ENCODE measurements at regions not wholly inside any gene's neighbourhood (a gene's known extent, or its start where the extent isn't known, plus 50 kb on each side); places are given as distances from the start of the nearest gene placed in this dataset.

DNA sequence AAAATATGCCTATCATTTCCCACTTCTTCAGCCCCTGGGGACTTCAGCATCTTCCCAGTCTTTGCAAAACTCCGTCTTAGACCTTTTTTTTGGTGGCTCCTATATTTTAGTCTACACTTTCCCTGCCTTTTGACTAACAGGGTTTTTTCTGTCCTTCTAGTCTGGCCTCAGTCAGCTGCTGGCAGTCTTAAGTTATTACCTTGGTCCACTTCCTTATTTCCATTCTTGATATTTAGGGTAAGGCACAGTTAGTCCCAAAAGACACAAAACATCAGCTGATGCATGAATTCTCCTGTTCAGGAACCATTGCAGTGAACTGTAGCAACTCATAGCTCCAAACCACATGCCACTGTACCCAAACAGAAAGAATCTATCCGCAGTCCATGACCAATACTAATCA, 234.6 kb upstream of the RFC3 start:
- H3K9ac ChIP-seq (ENCODE audit: low read length in 2 of 2): no peak overlapping the region
- H3K27ac ChIP-seq (ENCODE audit: low read length): no peak overlapping the region
- H3K36me3 ChIP-seq (ENCODE audit: control insufficient read depth in 2 of 2, insufficient read depth in 2 of 2, low read length in 2 of 2): no peaks in the 10 kb centered on the region
- H3K4me1 ChIP-seq (ENCODE audit: control insufficient read depth, insufficient read depth, low read length): no peaks in the 10 kb centered on the region
- H3K9me3 ChIP-seq (ENCODE audit: control insufficient read depth in 2 of 2, low read length in 2 of 2): no peaks in the 10 kb centered on the region
- no peaks in the 10 kb centered on the region for H3K27me3 ChIP-seq (ENCODE audit: control insufficient read depth in 1 of 2, insufficient read depth in 2 of 2, low read length in 2 of 2)
- H3K4me3 ChIP-seq (ENCODE audit: low read length in 2 of 2): no peak overlapping the region

DNA sequence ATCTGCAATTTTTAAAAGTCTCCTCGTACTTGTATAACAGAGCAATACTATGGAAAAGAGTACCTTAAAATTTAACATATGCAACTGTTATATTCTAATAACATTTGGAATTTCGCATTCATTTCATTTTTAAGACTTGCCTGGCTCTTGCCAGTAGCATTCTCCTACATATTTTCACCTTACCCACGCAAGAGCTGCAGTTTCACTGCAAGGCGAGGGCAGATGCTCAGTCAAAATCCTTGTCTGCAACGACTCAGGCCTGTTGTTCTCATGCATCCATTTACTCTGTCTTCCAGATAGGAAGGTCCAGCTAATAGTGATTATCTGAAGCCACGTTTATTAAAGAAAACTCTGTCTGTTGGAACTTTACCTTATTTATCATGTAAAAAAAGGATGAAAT, 227.0 kb upstream of the RFC3 start:
- Histone ChIP-seq H3K4me1 (ENCODE audit: control insufficient read depth, insufficient read depth, low read length) (no peaks in the 10 kb centered on the region), H3K27ac (ENCODE audit: low read length) (no peak overlapping the region), H3K27me3 (ENCODE audit: control insufficient read depth in 1 of 2, insufficient read depth in 2 of 2, low read length in 2 of 2) (no peaks in the 10 kb centered on the region), H3K4me3 (ENCODE audit: low read length in 2 of 2) (no peak overlapping the region), H3K9ac (ENCODE audit: low read length in 2 of 2) (no peak overlapping the region), H3K9me3 (ENCODE audit: control insufficient read depth in 2 of 2, low read length in 2 of 2) (no peaks in the 10 kb centered on the region), H3K36me3 (ENCODE audit: control insufficient read depth in 2 of 2, insufficient read depth in 2 of 2, low read length in 2 of 2) (no peaks in the 10 kb centered on the region)

DNA sequence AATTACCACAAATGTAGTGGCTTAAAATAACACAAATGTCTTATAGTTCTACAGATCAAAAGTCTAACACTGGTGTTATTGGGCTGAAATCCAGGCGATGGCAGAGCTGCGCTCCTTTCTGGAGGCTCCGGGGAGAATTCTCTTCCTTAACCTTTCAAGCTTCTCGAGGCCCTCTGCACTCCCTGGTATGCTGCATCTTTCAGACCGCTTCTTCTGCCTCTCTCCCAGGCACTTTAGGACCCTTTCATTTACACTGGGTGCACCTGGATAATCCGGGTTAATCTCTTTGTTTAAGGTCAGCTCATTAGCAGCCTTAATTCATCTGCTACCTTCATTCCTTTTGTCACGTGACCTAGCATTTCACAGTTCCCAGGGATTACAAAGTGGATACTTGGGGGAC, 211.3 kb upstream of the RFC3 start:
- H3K27me3 ChIP-seq (ENCODE audit: control insufficient read depth in 1 of 2, insufficient read depth in 2 of 2, low read length in 2 of 2): no peaks in the 10 kb centered on the region
- H3K9me3 ChIP-seq (ENCODE audit: control insufficient read depth in 2 of 2, low read length in 2 of 2): no peaks in the 10 kb centered on the region
- no peaks in the 10 kb centered on the region for H3K36me3 ChIP-seq (ENCODE audit: control insufficient read depth in 2 of 2, insufficient read depth in 2 of 2, low read length in 2 of 2)
- H3K27ac ChIP-seq (ENCODE audit: low read length): no peak overlapping the region
- no peak overlapping the region for H3K9ac ChIP-seq (ENCODE audit: low read length in 2 of 2)
- H3K4me1 ChIP-seq (ENCODE audit: control insufficient read depth, insufficient read depth, low read length): peaks cover 7% of the 10 kb centered on the region
- H3K4me3 ChIP-seq (ENCODE audit: low read length in 2 of 2): no peak overlapping the region

DNA sequence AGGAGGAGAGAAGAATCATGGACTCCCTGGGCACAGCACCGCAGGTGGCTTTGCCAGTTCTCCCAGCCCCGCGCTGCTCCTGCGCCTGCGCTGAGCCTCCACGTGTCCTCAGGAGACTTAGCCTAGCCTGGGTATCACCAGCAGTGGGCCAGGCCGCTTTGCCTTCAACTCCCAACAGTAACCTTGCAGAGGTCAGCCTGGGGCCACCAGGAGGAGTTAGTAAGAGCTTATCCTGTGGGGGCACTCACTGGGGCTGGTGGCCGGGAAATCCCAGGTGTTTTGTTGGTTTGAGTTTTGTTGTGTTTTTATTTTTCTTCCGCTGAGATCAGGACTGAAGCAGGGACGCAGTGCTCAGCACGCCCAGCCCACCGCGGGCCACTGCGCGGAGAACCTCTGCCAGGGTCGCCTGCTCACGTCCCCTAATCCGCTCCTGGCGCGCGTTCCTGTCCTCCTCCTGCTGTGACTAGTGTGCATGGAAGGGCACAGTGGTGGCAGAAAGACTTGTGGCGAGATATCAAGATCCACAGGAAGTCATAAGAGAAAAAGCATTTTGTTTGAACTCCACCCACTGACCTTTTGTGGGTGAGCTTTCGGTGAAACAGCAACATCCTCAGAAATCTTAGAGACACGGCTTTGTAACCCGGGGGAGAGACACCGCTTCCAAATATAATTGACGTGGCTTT, 207.4 kb upstream of the RFC3 start:
- peak overlapping the region; percentile 77 for H3K27ac ChIP-seq (ENCODE audit: low read length)

DNA sequence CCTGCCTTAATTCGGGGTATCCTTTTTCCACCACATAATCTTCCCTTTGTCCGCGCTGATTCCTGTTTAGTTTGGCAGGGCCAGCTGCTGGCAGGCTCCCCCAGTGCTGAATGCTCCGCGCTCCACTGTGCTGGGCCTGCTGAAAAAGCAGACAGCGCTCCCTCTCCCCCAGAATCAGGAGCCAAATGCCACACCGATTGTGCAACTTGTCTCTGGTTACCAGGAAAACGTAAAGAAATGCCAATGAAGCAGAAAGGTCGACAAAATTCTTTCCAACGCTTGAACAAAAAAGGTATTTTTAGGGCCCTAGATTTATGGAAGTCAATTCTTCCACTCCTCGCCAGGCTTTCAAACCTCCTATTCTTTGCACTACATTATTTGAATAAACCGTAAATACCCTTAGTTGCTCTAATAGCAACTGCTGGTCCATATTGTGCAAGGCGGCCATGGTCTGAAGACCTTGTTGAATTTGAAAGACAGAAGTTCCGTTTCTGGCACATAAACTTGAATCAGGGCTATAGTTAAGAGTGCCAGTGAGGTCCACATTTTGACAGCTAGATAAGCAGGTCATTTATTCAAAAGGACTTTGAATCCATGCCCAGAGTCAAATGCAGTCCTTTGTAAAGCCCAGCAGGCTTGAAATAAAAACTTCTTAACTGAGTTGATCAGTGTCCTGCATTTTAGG, 206.7 kb upstream of the RFC3 start:
- Histone ChIP-seq H3K9ac (ENCODE audit: low read length in 2 of 2) (no peak overlapping the region), H3K9me3 (ENCODE audit: control insufficient read depth in 2 of 2, low read length in 2 of 2) (no peaks in the 10 kb centered on the region), H3K27ac (ENCODE audit: low read length) (peak overlapping the region; percentile 77), H3K36me3 (ENCODE audit: control insufficient read depth in 2 of 2, insufficient read depth in 2 of 2, low read length in 2 of 2) (no peaks in the 10 kb centered on the region), H3K4me1 (ENCODE audit: control insufficient read depth, insufficient read depth, low read length) (peaks cover 27% of the 10 kb centered on the region), H3K27me3 (ENCODE audit: control insufficient read depth in 1 of 2, insufficient read depth in 2 of 2, low read length in 2 of 2) (no peaks in the 10 kb centered on the region), H3K4me3 (ENCODE audit: low read length in 2 of 2) (peak overlapping the region in 1 of 2 donors; percentile 58)

More for the DNA sequence above, 207.4 kb upstream of the RFC3 start:
- Histone ChIP-seq H3K36me3 (ENCODE audit: control insufficient read depth in 2 of 2, insufficient read depth in 2 of 2, low read length in 2 of 2) (no peaks in the 10 kb centered on the region), H3K9me3 (ENCODE audit: control insufficient read depth in 2 of 2, low read length in 2 of 2) (no peaks in the 10 kb centered on the region), H3K9ac (ENCODE audit: low read length in 2 of 2) (peak overlapping the region in 1 of 2 donors; percentile 5), H3K4me3 (ENCODE audit: low read length in 2 of 2) (peak overlapping the region in 1 of 2 donors; percentile 58), H3K4me1 (ENCODE audit: control insufficient read depth, insufficient read depth, low read length) (peaks cover 27% of the 10 kb centered on the region), H3K27me3 (ENCODE audit: control insufficient read depth in 1 of 2, insufficient read depth in 2 of 2, low read length in 2 of 2) (no peaks in the 10 kb centered on the region)

DNA sequence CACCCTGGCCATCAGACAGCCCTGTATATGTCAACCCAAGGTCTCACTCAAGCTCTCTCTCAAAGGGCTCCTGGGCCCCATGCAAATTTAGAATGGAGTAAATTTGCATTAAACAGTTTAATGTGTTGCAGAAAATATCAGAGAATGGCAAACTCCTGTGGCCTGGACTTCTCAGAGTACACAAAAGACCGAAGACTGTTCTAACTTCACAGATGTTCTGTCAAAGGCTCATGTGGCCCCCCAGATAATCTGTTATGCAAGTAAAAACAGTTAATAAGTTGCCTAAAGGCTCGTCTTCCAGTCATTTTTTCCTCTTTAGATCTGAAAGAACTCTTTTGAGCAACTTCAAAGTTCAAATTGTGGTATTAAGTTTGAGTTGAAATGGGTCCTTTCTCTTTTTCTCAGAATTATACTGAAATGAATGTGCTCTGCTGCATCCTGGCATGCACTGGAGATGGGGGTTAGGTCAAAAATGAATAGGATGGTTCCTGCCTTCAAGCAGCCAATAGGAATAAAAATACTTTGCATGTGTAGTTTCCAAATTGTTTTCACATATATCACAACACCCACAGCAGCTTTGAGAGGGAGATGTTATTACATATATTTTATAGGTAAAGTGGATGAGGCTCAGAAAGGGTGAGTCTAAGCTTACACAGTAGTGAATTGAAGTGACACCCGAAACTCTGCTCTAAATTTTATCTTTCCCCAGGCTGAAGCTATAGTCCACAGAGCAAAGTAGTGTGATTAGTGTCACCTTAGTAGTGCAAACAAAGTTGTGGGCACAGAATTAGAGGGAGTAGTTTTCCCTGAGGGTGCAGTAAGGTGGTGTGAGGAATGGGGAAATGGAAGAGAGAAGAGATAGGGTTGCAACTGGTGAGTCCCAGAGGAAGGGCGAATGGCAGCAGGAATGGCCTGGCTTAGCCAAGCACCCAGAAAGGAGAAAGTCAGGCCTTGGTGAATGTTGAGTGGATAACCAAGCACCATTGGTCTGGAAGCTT, 205.0 kb upstream of the RFC3 start:
- peaks cover 27% of the 10 kb centered on the region for H3K4me1 ChIP-seq (ENCODE audit: control insufficient read depth, insufficient read depth, low read length)
- H3K9ac ChIP-seq (ENCODE audit: low read length in 2 of 2): no peak overlapping the region
- H3K4me3 ChIP-seq (ENCODE audit: low read length in 2 of 2): no peak overlapping the region
- H3K27me3 ChIP-seq (ENCODE audit: control insufficient read depth in 1 of 2, insufficient read depth in 2 of 2, low read length in 2 of 2): no peaks in the 10 kb centered on the region
- H3K36me3 ChIP-seq (ENCODE audit: control insufficient read depth in 2 of 2, insufficient read depth in 2 of 2, low read length in 2 of 2): no peaks in the 10 kb centered on the region
- no peak overlapping the region for H3K27ac ChIP-seq (ENCODE audit: low read length)
- H3K9me3 ChIP-seq (ENCODE audit: control insufficient read depth in 2 of 2, low read length in 2 of 2): no peaks in the 10 kb centered on the region

DNA sequence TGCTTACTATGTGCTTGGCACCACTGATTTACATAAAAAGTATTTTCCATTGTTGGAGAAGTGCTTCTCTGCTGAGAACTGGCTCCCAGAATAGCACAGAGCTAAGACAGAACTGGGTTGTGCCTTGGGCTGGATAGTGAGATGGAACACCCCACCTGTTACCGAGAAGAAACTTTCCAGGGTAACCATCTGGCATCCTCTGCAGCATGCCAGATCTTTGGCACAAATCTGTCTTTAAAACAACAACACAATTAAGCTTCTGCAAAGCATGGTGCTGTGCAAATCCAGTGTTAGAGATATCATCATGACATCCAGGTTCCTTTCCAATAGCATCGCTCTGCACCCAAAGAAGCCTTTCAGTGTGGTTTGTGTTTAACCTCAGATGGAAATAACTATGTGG, 202.5 kb upstream of the RFC3 start:
- no peak overlapping the region for H3K9ac ChIP-seq (ENCODE audit: low read length in 2 of 2)
- H3K36me3 ChIP-seq (ENCODE audit: control insufficient read depth in 2 of 2, insufficient read depth in 2 of 2, low read length in 2 of 2): no peaks in the 10 kb centered on the region
- peaks cover 25% of the 10 kb centered on the region for H3K4me1 ChIP-seq (ENCODE audit: control insufficient read depth, insufficient read depth, low read length)
- H3K27me3 ChIP-seq (ENCODE audit: control insufficient read depth in 1 of 2, insufficient read depth in 2 of 2, low read length in 2 of 2): no peaks in the 10 kb centered on the region
- no peaks in the 10 kb centered on the region for H3K9me3 ChIP-seq (ENCODE audit: control insufficient read depth in 2 of 2, low read length in 2 of 2)
- no peak overlapping the region for H3K4me3 ChIP-seq (ENCODE audit: low read length in 2 of 2)
- peak overlapping the region; percentile 37 for H3K27ac ChIP-seq (ENCODE audit: low read length)

DNA sequence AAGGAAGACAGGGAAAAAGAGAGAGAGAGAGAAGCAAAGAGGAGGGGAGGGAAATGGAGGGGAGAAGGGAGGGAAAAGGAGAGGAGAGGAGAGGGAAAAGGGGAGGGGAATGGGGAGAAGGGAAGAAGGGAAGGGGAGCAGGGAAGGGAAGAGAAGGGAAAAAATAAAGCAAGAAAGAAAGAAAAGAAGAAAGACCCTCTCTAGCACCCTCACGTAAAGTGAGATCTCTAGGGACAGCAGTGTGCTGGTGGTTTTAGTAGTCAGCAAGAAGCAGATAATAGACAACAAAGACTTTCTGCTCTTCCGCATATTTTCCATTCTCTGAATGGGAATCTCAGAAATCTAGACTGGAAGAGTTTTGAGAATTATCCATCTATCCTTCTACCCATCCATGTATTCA, 201.8 kb upstream of the RFC3 start:
- H3K4me3 ChIP-seq (ENCODE audit: low read length in 2 of 2): no peak overlapping the region
- peaks cover 20% of the 10 kb centered on the region for H3K4me1 ChIP-seq (ENCODE audit: control insufficient read depth, insufficient read depth, low read length)
- H3K27me3 ChIP-seq (ENCODE audit: control insufficient read depth in 1 of 2, insufficient read depth in 2 of 2, low read length in 2 of 2): no peaks in the 10 kb centered on the region
- H3K9me3 ChIP-seq (ENCODE audit: control insufficient read depth in 2 of 2, low read length in 2 of 2): no peaks in the 10 kb centered on the region
- no peak overlapping the region for H3K9ac ChIP-seq (ENCODE audit: low read length in 2 of 2)
- no peaks in the 10 kb centered on the region for H3K36me3 ChIP-seq (ENCODE audit: control insufficient read depth in 2 of 2, insufficient read depth in 2 of 2, low read length in 2 of 2)
- no peak overlapping the region for H3K27ac ChIP-seq (ENCODE audit: low read length)

DNA sequence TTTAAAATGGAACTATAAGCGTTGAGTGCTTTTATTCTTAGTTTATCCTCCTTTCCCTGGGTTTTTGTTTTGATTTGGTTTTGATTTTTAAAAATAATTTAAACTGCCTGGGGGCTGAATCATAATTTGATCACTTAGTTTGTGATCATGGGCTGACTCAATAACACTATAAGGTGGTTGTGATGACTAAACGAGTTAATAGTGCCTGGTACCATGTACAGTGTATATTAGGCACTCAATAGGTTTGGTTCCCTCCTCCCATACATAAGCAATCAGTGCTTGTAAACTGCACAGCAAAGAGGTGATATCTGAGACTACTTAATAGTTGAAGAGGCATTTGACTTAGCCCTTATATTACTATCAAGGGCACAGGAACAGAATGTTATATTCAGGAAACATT, 200.9 kb upstream of the RFC3 start:
- Histone ChIP-seq H3K27ac (ENCODE audit: low read length) (no peak overlapping the region), H3K4me3 (ENCODE audit: low read length in 2 of 2) (no peak overlapping the region), H3K9ac (ENCODE audit: low read length in 2 of 2) (no peak overlapping the region), H3K27me3 (ENCODE audit: control insufficient read depth in 1 of 2, insufficient read depth in 2 of 2, low read length in 2 of 2) (no peaks in the 10 kb centered on the region), H3K9me3 (ENCODE audit: control insufficient read depth in 2 of 2, low read length in 2 of 2) (no peaks in the 10 kb centered on the region), H3K36me3 (ENCODE audit: control insufficient read depth in 2 of 2, insufficient read depth in 2 of 2, low read length in 2 of 2) (no peaks in the 10 kb centered on the region), H3K4me1 (ENCODE audit: control insufficient read depth, insufficient read depth, low read length) (peaks cover 19% of the 10 kb centered on the region)

DNA sequence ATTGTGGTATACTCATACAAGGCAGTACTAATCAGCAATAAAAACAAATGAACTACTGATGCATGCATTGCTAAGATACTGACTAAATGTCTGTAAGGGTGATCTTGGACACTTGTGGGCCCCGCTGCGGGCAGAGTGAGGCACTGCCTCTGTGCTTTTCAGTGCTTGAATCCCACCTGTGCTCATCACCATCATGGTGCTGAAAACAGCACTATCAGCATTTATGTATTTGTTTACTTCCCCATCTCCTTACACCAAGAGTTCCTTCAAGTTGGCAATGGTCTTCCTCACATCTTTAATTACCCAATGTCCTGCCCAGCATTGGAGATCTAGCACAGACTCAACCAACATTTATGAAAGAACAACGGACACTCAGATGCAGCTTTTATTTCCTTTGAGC, 193.7 kb upstream of the RFC3 start:
- Histone ChIP-seq H3K4me3 (ENCODE audit: low read length in 2 of 2) (no peak overlapping the region), H3K9me3 (ENCODE audit: control insufficient read depth in 2 of 2, low read length in 2 of 2) (no peaks in the 10 kb centered on the region), H3K27me3 (ENCODE audit: control insufficient read depth in 1 of 2, insufficient read depth in 2 of 2, low read length in 2 of 2) (no peaks in the 10 kb centered on the region), H3K4me1 (ENCODE audit: control insufficient read depth, insufficient read depth, low read length) (no peaks in the 10 kb centered on the region), H3K36me3 (ENCODE audit: control insufficient read depth in 2 of 2, insufficient read depth in 2 of 2, low read length in 2 of 2) (no peaks in the 10 kb centered on the region), H3K27ac (ENCODE audit: low read length) (no peak overlapping the region), H3K9ac (ENCODE audit: low read length in 2 of 2) (no peak overlapping the region)

All from stomach smooth muscle (tissue), 2 donors.